ENCODE measurements at regions not wholly inside any gene's neighbourhood (a gene's known extent, or its start where the extent isn't known, plus 50 kb on each side); places are given as distances from the start of the nearest gene placed in this dataset.

GRCh38 chr3:181056136-181056732 is 66.7 kb upstream of the DNAJC19 start (continued):
- TF ChIP-seq ZBTB33 (IDR thresholded peaks at IDR 0.05; ENCODE audit: borderline replicate concordance, low read depth): no peak
- TF ChIP-seq, protein P1, sequence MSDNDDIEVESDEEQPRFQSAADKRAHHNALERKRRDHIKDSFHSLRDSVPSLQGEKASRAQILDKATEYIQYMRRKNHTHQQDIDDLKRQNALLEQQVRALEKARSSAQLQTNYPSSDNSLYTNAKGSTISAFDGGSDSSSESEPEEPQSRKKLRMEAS (IDR thresholded peaks at IDR 0.05; ENCODE audit: low read depth): no peak
- no peak for TF ChIP-seq EP300 (IDR thresholded peaks at IDR 0.05; ENCODE audit: borderline replicate concordance in 1 of 2, low read depth in 1 of 2, low read length in 1 of 2)
- TF ChIP-seq NRF1 (IDR thresholded peaks at IDR 0.05; ENCODE audit: low read depth, low read length): no peak
- TF ChIP-seq, protein P2, sequence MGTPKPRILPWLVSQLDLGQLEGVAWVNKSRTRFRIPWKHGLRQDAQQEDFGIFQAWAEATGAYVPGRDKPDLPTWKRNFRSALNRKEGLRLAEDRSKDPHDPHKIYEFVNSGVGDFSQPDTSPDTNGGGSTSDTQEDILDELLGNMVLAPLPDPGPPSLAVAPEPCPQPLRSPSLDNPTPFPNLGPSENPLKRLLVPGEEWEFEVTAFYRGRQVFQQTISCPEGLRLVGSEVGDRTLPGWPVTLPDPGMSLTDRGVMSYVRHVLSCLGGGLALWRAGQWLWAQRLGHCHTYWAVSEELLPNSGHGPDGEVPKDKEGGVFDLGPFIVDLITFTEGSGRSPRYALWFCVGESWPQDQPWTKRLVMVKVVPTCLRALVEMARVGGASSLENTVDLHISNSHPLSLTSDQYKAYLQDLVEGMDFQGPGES (IDR thresholded peaks at IDR 0.05; ENCODE audit: low read depth, low read length): no peak
- no peak for TF ChIP-seq NFIC (IDR thresholded peaks at IDR 0.05; ENCODE audit: borderline replicate concordance)

- no peak overlapping the region for H3K9ac ChIP-seq
- DNase-seq: no peak
- H3K79me2 ChIP-seq (ENCODE audit: insufficient read depth): no peaks in the 10 kb centered on the region
- H3K4me2 ChIP-seq: no peak overlapping the region
- CTCF ChIA-PET: no interaction called here
- no peak overlapping the region for H2AFZ ChIP-seq (ENCODE audit: low read depth)
- TF ChIP-seq FOXM1 (IDR thresholded peaks at IDR 0.05; ENCODE audit: low read depth) (no peak), ZBTB33 (IDR thresholded peaks at IDR 0.05; ENCODE audit: borderline replicate concordance, low read depth) (no peak), RCOR1 (IDR thresholded peaks at IDR 0.05; ENCODE audit: low read length) (no peak), YY1 (IDR thresholded peaks at IDR 0.05; ENCODE audit: low read depth) (no peak), PBX3 (IDR thresholded peaks at IDR 0.05) (no peak), CHD2 (IDR thresholded peaks at IDR 0.05; ENCODE audit: low read length, partially characterized antibody) (no peak), RFX5 (IDR thresholded peaks at IDR 0.05; ENCODE audit: low read length) (no peak), MEF2A (IDR thresholded peaks at IDR 0.05; ENCODE audit: borderline replicate concordance, low read depth) (no peak), USF2 (IDR thresholded peaks at IDR 0.05; ENCODE audit: borderline replicate concordance, low read depth, low read length) (no peak), NFIC (IDR thresholded peaks at IDR 0.05; ENCODE audit: borderline replicate concordance) (no peak), TAF1 (IDR thresholded peaks at IDR 0.05; ENCODE audit: borderline replicate concordance, low read depth, low read length) (no peak), ELF1 (IDR thresholded peaks at IDR 0.05) (no peak), EP300 (IDR thresholded peaks at IDR 0.05; ENCODE audit: borderline replicate concordance in 1 of 2, low read depth in 1 of 2, low read length in 1 of 2) (no peak), TEAD4 (IDR thresholded peaks at IDR 0.05; ENCODE audit: borderline replicate concordance, insufficient read depth) (no peak), FOSL2 (IDR thresholded peaks at IDR 0.05; ENCODE audit: borderline replicate concordance, low read depth) (no peak), EZH2phosphoT487 (IDR thresholded peaks at IDR 0.05; ENCODE audit: borderline replicate concordance, low read depth) (no peak), POLR2AphosphoS5 (IDR thresholded peaks at IDR 0.05; ENCODE audit: low read depth, low read length) (no peak), TCF12 (IDR thresholded peaks at IDR 0.05) (no peak)
- TF ChIP-seq, protein P1 (IDR thresholded peaks at IDR 0.05; ENCODE audit: low read depth): no peak
- TF ChIP-seq, protein P3, sequence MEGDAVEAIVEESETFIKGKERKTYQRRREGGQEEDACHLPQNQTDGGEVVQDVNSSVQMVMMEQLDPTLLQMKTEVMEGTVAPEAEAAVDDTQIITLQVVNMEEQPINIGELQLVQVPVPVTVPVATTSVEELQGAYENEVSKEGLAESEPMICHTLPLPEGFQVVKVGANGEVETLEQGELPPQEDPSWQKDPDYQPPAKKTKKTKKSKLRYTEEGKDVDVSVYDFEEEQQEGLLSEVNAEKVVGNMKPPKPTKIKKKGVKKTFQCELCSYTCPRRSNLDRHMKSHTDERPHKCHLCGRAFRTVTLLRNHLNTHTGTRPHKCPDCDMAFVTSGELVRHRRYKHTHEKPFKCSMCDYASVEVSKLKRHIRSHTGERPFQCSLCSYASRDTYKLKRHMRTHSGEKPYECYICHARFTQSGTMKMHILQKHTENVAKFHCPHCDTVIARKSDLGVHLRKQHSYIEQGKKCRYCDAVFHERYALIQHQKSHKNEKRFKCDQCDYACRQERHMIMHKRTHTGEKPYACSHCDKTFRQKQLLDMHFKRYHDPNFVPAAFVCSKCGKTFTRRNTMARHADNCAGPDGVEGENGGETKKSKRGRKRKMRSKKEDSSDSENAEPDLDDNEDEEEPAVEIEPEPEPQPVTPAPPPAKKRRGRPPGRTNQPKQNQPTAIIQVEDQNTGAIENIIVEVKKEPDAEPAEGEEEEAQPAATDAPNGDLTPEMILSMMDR (IDR thresholded peaks at IDR 0.05): no peak
- H3F3A ChIP-seq (replicated peaks; ENCODE audit: insufficient read depth): no peaks in the 10 kb centered on the region
- H3K4me3 ChIP-seq (ENCODE audit: low read depth in 2 of 2, low read length in 1 of 2): no peak overlapping the region
- POLR2A ChIA-PET: no interaction called here
- no peaks in the 10 kb centered on the region for H3K4me1 ChIP-seq (ENCODE audit: control insufficient read depth in 1 of 2, insufficient read depth in 2 of 2, low read depth in 1 of 2, low read length in 1 of 2)
- H3K27me3 ChIP-seq (ENCODE audit: insufficient read depth): no peaks in the 10 kb centered on the region
- H4K20me1 ChIP-seq (ENCODE audit: insufficient read depth): no peaks in the 10 kb centered on the region
- H3K27ac ChIP-seq (ENCODE audit: low read depth in 2 of 2, low read length in 1 of 2): no peak overlapping the region
- no peaks in the 10 kb centered on the region for H3K9me2 ChIP-seq
- no peaks in the 10 kb centered on the region for H3K9me3 ChIP-seq
- H3K36me3 ChIP-seq (replicated peaks in 1 of 2; ENCODE audit: control insufficient read depth in 1 of 2, insufficient read depth in 2 of 2, low read length in 1 of 2): no peaks in the 10 kb centered on the region
Measured at GRCh38 chr3:181054538-181054937, 65.0 kb upstream of the DNAJC19 start.

All from SK-N-SH (cell line).